Transverse colon (tissue), 3 donors: ENCODE measurements at regions not wholly inside any gene's neighbourhood (a gene's known extent, or its start where the extent isn't known, plus 50 kb on each side); places are given as distances from the start of the nearest gene placed in this dataset.

Experiments used
- EP300 ChIP-seq: sonication (generic); formaldehyde crosslinking; IDR thresholded peaks from one replicate; pipeline ENCODE4 v1.6.1; 2017; ENCODE audit warnings: antibody characterized with exemption, low read depth
- TF ChIP-seq, protein P1 (sequence below), 5 experiments: fragments of 200-600 bp in 3 of 5; fragments of 450-650 bp in 2 of 5; sonication (generic) in 3 of 5; IDR thresholded peaks; 1 replicate in 2 of 5; 2 replicates in 3 of 5; pipeline ENCODE4 v1.5.1; 2016 to 2017; ENCODE audit warnings: antibody characterized with exemption in 5 of 5, inconsistent platforms in 3 of 5, mild to moderate bottlenecking in 2 of 5, moderate library complexity in 1 of 5

DNA sequence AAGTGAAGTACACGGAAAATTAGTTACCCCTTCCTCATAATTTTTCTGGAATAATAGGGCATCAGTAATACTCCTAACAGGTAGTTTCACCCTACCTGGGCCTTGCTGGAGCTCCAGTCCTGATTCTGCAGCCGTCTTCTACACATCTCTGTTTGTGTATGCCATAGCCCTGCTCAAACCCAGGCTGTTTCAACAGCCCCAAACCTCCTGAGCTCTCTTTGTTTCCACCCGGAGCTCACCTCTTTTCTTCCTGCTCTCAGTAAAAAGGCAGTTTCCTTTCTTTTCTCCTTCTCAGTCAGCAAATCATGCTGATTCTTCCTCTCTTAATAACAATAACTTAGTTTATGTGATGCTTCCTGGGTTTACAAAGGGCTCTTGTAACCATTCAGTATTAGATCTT is 355.1 kb upstream of the RUNX1 start:
- TF ChIP-seq, protein P1, sequence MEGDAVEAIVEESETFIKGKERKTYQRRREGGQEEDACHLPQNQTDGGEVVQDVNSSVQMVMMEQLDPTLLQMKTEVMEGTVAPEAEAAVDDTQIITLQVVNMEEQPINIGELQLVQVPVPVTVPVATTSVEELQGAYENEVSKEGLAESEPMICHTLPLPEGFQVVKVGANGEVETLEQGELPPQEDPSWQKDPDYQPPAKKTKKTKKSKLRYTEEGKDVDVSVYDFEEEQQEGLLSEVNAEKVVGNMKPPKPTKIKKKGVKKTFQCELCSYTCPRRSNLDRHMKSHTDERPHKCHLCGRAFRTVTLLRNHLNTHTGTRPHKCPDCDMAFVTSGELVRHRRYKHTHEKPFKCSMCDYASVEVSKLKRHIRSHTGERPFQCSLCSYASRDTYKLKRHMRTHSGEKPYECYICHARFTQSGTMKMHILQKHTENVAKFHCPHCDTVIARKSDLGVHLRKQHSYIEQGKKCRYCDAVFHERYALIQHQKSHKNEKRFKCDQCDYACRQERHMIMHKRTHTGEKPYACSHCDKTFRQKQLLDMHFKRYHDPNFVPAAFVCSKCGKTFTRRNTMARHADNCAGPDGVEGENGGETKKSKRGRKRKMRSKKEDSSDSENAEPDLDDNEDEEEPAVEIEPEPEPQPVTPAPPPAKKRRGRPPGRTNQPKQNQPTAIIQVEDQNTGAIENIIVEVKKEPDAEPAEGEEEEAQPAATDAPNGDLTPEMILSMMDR (IDR thresholded peaks at IDR 0.05): no peak
- no peak for TF ChIP-seq EP300
